HG03097 (cell line): ENCODE measurements at regions not wholly inside any gene's neighbourhood (a gene's known extent, or its start where the extent isn't known, plus 50 kb on each side); places are given as distances from the start of the nearest gene placed in this dataset.

Experiments used
- ATAC-seq: cut with Tn5 transposase; IDR thresholded peaks from one replicate; pipeline ENCODE4 v1.9.1; 2021; ENCODE audit not compliant: unreplicated experiment, low FRiP score

DNA sequence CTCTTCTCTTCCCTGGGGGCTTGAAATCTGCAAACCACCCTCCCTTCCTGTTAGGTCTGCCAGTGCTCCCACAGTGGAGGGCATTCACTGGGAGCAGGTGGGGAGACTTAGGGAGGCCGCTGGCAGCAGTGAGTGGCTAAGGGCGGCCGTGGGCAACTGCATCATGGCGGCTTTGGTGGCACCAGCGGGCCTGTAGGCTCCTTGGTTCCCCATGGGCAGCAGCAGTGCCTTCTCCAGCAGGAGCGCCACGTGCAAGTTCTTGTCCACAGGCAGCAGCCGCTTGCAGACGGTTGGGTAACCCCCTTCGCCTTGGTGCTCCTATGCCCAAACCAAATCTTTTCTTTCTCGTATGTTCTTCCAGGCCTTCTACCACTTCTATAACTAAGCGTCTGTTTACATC, 158.2 kb downstream of the SREK1 start:
- no peak for ATAC-seq

DNA sequence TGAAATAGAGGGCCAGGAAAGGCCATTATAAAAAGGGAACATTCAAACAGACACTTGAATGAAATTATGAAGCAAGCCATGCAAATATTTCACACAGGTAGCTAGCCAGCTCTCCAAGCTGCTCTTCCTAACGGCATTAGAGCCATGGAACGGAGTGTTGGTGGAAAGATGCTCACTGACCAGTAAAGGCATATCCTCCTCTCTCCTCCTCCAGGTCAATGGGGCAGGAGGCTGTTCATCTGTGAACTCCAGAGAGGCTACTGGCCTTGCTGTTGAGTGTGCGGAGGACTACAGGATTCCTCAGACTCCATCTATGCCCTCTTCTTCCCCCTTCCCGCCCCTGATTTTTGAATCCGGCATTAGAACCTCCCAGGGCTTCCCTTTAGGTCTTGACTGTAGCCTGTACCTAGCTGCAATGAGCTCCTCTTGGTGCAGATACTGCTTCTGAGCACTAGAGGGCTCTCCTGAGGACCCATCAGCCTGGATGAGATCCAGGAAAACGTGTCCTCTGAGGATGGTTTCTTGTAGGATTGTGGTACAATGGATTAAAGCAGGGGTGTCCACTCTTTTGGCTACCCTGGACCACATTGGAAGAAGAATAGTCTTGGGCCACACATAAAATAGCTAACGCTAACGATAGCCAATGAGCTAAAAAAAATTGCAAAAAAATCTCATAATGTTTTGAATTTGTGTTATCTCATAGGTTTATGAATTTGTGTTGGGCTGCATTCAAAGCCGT, 162.2 kb downstream of the SREK1 start:
- no peak for ATAC-seq

DNA sequence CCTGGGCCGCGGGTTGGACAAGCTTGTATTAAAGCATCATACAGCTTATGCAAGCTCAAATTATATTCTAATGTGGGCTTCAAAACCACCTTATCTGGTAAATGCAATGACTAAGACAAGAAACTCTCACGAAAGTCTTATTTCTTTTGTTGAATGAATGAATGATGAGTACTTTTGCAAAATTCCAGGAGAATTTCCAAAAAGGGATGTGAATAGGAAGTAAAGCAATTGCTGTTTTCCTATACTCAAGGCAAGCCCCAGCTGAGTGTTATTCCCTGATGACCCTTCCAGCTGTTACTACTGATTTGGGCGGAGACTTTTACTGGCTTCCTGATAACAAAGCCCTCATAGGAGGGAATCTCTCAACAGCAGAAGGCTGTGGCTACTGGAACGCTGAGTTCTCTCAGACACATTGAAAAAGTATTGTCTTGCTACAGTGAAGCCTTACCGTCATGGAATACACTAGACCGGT, 162.8 kb downstream of the SREK1 start:
- ATAC-seq, result no peak

DNA sequence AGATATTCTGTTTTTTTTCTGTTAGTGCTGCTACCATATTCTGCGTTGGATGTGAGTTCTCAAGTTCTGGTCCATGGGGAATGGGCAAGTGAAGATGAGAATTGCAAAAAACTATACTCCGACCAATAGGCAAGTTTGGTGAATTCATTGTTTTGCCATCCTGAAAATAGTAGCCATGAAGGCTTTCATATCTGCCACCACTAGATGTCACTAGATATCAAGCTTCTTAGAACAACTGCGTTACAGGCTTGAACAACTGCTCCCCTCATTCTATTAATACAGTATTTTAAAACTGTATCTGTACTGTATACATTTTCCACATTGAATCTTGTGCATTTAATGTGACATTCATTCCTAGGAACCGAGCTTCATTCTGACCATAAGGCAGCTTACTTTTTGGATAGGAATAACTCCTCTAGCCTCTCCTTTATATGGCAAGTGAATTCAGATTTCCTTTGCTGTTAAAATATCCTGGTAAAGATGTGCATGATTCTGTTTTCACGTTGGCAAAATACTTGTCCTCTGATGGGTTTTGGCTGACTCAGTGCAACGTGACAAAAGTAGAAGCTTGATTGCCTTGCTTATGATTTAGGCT, 163.6 kb downstream of the SREK1 start:
- peak; percentile 61 for ATAC-seq

DNA sequence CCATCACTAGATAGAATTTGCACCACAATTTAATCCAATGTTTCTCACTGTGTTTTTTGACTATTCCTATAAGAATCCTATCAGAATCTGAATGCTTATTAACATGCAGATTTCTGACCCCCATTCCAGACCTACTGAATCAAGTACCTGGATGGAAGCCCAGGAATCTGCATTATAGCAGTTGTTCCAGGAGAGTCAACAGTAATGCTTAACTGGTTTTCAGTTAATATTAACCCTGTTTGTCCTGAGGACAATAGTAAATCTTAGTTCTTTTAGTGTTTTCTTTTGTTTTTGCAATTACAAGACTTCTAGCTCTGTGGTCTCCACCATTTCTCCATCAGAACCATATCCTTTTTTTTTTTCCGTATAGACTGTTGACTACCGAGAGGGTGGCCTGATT, 168.2 kb downstream of the SREK1 start:
- no peak for ATAC-seq

DNA sequence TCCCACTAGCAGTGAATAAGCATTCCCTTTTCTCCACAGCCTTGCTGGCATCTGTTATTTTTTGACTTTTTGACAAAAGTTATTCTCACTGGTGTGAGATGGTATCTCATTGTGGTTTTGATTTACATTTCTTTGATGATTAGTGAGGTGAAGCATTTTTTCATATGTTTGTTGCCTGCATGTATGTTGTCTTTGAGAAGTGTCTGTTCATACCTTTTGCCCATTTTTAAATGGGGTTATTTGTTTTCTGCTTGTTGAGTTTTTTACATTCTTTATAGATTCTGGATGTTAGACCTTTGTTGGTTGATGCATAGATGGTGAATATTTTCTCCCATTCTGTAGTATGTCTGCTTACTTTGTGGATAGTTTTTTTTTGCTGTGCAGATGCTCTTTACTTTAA, 171.7 kb downstream of the SREK1 start:
- ATAC-seq, result no peak

DNA sequence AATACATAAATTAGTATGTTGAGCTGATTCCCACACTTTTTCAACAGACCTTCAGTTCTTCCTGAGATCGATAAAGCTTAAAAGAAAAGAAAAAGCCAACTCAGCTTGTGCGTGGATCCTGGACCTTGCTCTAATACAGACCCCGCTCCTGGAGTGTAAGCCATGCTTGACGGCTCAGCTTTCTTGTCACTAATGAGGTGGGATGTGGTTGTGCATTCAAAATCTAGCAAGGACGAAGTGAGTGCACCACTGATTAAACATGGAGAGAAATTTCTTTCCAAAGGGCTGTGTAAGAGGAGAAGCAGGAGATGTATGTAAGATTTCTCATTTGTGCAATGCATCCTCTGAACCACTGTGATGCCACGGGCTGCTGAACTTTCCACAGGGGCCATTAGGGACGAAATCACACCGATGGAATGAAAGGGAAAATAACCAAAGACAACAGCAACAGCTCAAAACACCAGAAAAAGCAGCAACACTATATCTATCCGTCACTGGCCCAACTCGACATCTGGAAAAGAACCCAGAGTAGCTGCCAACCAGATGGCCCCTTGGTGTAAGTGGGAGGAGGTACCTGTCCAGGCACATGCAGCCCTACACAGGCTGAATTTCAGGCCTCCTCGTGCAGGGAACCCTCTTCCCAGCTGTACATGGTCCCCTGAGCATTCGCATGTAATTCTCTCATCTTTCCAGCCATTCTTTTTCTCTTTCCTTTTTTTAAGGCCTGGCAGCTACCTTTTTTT, 178.9 kb downstream of the SREK1 start:
- no peak for ATAC-seq

DNA sequence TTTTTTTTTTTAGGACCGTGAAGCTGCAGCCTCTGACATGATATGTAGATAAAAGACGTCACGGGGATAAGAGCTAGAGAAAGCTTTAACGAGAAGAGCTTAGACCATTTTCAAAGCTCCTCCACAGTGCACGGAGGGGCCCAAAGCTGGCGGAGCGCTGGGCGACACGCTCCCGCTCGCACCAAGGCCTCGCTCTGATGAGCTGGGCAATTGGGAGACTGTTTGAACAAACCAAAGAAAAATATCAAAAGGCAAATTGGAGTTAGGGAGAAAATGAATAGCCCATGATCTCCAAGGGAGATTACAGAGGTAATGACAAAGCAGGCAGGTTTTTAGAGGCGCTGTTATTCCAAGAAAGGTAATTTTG, 179.4 kb downstream of the SREK1 start:
- ATAC-seq, result no peak

DNA sequence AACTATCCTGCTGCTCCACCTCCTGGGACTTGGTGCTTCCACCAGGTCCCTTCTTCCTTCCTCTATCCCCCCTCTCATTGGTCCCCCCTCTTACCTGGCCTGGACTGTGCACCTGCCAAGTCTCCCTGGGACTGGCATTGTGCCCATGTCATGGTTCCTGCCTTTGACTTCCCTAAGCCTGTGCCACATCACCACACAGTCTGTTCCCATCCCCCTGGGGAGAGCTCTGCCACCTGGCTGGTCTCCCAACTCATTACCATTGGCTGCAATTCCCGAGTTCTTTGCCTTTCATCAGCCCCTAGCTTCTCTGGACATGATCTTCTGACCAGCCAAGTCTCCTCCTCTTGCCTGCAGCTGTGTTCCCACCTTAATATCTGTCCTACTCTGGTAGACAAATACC, 180.3 kb downstream of the SREK1 start:
- no peak for ATAC-seq

DNA sequence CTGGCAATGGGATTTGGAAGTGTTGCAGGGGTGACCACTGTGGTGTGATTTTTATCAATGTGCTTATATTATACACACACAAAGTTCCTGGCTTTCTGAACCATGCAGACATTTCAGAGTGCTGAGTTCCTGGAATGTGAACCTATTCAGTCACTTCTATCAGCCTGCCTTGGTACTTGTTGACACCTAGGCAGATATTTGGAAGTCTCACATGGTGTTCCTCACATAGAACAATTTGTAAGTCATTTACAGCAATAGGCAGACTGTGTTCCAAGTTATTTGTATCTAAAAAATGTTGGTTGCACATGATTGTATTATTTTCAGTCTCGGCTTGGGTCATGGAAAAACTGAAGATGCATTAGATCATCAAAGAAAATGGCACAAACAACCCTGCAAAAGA, 182.2 kb downstream of the SREK1 start:
- ATAC-seq, result no peak

DNA sequence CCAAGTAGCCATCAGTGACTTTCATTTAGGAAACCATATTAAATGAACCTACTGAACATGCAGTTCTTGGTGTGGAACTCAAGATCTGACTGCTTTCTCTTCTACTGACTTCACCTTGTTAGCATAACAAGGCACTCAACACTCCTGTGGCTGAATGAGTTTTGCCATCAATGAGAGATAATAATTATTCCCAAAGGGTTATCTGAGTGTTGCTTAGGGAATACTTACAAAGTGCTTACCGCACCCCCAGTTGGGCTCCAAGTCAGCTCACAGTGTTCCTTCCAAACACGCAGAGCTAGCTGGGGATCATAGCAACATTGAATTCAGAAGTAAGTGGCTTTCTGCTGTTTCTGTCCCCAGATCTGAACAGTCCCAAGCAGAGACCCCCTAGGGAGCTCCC, 182.9 kb downstream of the SREK1 start:
- no peak for ATAC-seq

DNA sequence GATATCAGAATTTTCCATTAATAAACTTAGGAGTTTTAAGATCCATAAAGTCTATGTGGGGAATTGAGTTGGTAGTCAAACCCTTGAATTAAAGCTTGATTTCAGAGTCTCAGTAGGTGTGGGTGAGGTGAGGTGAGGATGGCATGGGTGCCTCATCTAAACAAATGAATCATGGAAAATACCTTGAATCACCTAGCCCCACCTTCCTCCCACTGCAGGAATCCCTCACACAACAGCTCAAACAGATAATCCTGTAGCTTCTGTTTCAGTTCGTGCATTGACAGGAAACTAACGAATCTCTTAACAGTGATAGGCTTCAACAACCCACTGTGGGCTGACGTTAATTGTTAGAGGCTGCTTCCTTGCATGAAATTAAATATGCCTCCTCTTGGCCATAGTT, 185.0 kb downstream of the SREK1 start:
- ATAC-seq, result no peak

DNA sequence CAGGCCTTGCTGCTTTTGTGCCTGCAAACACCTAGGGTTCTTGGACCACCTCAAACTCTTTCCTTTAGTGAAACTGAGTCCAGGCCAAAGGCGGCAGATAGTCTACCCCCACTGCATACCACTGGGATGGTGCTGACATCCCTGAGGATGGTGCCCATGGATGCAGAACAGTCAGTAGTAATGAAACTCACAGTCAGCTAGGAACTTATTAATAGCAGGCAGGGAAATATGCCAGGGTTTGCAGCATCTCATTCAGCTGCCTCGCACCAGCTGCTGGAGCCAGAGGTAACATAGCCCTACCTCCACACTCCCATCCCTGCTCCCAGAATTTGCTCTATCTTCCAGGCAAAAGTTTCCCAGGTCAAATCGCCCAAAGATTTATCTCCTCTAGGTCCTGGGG, 189.1 kb downstream of the SREK1 start:
- ATAC-seq, result no peak

DNA sequence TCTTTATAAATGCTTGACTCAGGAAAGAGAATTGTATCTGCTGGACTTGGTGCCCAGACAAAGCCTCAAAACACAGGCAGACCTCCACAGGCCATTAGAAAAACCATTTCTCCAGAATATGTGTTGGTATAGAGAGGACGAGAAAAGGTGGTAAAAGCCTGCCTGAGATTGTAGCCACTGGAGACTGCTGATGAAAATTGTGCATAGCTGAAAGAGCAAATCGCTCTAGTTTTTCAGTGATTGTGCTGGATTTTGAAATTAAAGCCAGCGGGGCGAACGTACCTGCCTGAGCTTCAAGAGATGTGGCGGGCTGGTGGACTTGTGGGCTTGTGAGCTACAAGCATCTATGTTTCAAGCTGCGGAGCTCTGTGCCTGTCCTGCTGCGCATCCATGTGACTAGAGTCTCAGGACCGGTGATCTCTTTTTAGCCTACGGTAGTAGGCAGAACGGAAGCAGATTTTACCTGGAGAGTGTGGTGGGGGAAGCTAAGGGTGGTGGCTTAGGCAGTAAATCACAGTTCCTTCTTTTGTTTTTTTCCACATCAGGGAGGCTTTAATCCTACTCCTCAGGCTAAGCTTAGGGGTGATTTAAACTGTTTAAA, 193.6 kb downstream of the SREK1 start:
- no peak for ATAC-seq

DNA sequence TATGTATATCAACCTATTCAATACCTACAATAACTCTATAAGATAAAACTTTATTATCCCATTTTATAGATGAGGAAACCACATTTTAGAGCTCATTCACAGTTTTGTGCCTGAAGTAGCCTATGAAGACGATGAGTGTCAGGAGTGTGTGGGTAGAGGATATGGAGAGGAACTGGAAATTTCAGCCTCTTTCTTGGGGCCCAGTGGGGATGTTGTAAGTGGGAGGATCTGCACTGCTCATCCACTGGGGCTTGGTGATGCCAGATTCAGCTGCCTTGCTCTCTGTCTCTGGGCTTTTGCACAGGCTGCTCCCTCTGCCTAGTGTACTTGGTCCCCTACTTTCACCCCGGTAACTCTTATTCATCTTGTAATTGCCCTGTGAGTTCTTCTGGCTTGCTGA, 194.7 kb downstream of the SREK1 start:
- no peak for ATAC-seq

DNA sequence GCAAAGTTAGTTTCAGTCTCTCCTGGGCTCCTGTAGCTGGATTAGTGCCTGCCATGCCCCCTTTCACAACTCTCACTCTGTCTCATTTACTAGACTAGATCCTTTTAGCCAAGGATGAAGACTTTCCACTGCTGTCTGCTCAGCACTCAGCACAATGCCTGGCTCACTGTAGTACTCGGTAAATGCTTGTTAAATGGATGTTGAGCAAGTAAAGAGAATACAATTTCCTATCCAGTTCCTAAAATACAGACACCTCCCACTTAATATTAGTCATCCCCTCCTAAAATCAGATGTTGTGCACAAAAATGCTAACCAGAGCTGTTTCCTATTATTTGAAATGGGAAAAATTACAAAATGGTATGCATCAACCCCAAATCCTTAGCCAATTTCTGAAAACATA, 195.8 kb downstream of the SREK1 start:
- ATAC-seq, result no peak

DNA sequence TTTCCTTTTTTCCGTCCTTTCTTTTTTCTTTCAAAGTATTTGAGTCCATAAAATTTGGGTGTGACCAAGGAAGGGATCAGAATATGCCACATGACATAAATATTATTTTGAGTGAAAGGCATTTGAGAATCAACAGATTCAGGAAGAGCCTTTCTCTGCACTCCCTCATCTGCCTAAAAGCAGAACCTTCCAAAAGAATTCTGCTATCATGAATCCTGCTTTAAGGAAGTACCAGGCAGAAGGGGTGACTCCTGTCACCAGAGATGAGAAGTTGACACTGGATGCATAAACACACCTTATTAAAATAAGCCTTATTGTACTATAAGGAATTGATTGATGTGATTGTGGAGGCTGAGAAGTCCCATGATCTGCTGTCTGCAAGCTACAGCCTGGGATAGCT, 196.7 kb downstream of the SREK1 start:
- ATAC-seq, result no peak

DNA sequence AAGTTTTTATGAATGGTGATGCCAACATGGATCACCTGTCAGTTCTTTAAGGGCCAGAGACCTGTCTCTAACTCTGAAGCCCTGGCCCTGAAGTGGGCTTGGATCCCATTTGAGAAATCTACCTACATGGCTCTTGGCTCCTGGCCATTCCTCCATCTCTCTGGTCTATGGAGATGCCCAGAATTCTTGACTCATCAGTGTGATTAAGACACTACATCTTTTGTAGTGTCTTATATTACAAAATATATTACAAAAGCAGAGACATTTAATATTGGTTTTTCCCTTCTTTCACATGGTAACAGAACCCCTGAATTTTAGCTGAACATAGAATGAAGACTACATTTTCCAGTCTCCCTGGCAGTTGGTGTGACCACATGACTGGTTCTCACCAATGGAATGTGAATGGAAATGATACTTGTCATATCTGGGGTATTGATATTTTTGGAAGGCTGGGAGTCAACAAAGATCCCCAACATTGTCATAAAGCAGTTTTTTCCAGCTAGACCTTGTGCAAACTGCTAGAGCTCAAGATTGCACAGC, 198.3 kb downstream of the SREK1 start:
- ATAC-seq, result no peak

DNA sequence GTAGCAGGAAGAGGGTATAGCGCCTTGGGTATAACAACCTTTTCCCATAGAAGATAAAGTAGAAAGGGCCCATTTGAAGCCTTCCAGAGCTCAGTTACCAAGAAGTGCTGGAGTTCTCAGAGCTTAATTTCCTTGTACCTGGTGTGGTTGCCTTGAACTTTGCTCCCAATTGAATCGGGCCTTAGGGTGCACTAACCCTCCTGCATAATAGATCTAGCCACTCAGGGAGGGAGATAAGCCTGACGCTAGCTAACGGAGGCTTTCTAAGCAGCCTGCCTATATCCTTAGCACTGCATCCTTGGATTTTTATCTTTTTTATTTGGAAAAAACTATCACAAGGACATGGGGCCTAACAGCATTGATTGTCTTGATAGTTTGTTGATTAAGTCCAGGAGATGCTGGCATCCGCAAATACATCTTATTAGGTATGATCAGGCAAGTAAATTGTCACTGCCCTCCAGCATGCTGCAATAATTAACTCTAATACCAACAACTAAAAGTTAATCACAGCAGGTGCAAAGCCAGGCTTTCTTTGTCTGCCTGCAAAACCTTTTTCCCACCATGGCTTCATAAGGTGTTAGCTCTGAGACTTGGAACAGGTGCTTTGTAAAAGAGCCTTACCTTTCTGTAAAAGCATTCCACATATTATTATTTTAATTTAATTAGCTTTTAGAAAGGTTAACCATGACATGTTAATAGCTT, 199.4 kb downstream of the SREK1 start:
- no peak for ATAC-seq

DNA sequence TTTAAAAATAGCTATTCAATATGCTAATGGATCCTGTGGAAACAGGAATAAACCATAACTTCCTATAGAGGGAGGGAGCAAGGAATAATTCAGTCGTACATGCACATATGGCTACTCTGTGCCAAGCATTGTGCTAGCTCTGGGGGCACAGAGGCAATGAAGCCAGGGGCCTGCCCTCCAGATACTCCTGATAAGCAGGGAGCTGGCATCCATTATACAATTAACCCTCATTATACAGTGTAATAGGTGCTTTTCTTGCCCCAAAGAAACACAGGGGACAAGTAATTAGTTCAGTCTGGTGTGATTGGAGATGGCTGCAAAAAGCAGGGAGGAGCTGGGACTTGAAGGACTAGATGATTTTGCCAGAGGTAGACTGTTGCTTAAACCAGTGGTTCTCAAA, 200.4 kb downstream of the SREK1 start:
- ATAC-seq, result no peak

DNA sequence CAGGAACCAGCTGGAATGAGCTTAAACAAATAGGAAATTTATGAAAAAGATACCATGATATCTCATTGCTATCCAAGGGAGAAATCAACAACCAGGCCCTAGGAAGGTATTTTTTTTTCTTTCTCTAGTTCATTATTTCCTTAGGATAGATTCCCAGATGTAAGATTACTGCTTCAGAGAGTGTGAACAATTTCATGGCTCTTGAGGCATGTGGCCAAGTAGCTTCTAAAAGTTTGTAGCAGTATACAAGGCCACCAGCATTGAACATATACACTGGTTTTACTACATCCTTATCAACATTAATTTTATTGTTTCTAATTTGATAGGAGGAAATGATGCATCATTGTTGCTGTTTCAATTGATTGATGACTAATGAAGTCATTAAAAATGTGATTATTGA, 201.2 kb downstream of the SREK1 start:
- no peak for ATAC-seq
